ENCODE measurements at regions not wholly inside any gene's neighbourhood (a gene's known extent, or its start where the extent isn't known, plus 50 kb on each side); places are given as distances from the start of the nearest gene placed in this dataset.

DNA sequence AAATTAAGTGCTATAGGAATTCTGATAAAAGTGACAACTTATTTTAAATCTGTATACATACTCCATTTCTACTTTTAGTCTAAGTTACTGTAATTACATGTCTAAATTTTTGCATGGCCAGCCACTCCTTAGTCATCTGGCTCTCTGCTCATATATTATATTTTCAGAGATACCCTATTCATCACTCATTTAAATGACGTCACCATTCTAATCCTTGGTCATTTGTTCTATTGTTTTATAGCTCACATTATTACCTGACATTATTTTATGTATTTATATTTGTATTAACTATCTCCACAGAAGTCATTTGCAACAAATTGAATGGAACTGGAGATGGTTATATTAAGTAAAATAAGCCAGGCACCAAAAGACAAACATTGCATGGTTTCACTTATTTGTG lies 179.6 kb upstream of the CXorf51A start:
- Histone ChIP-seq H3K4me3 (no peak overlapping the region), H3K9me3 (replicated peaks in 1 of 3) (no peaks in the 10 kb centered on the region), H3K27ac (no peak overlapping the region), H3K4me1 (replicated peaks in 1 of 2) (no peaks in the 10 kb centered on the region), H3K27me3 (peaks cover 4% of the 10 kb centered on the region), H3K36me3 (replicated peaks in 1 of 2) (no peaks in the 10 kb centered on the region)
- TF ChIP-seq POLR2A (IDR thresholded peaks at IDR 0.05): no peak
- TF ChIP-seq, protein P1, sequence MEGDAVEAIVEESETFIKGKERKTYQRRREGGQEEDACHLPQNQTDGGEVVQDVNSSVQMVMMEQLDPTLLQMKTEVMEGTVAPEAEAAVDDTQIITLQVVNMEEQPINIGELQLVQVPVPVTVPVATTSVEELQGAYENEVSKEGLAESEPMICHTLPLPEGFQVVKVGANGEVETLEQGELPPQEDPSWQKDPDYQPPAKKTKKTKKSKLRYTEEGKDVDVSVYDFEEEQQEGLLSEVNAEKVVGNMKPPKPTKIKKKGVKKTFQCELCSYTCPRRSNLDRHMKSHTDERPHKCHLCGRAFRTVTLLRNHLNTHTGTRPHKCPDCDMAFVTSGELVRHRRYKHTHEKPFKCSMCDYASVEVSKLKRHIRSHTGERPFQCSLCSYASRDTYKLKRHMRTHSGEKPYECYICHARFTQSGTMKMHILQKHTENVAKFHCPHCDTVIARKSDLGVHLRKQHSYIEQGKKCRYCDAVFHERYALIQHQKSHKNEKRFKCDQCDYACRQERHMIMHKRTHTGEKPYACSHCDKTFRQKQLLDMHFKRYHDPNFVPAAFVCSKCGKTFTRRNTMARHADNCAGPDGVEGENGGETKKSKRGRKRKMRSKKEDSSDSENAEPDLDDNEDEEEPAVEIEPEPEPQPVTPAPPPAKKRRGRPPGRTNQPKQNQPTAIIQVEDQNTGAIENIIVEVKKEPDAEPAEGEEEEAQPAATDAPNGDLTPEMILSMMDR (IDR thresholded peaks at IDR 0.05): no peak
- no peak for DNase-seq
- intact Hi-C loops (cut with DNase I): no loop called here
- WGBS, 4 donors: 46 to 77% (median 51%) methylated on average over 1 of the region's 1 CpG

DNA sequence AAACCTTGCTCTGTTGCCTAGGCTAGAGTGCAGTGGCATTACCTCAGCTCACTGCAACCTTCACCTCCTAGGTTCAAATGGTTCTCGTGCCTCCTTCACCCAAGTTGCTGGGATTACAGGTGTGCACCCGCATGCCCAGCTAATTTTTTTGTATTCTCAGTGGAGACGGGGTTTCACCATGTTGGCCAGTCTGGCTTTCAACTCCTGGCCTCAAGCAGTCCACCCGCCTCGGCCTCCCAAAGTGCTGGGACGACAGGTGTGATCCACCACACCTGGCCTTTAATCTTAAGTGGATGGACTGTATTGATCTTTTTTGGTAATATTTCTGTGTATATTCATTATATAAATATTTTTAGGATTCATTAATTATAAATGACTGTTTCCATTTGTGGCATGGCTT lies 158.7 kb upstream of the CXorf51A start:
- 75 to 94% (median 82%) methylated on average over 6 of the region's 6 CpGs for WGBS, 4 donors
- DNase-seq: no peak
- intact Hi-C loops (cut with DNase I): no loop called here
- Histone ChIP-seq H3K27ac (no peak overlapping the region), H3K36me3 (replicated peaks in 1 of 2) (no peaks in the 10 kb centered on the region), H3K4me3 (no peak overlapping the region), H3K27me3 (no peaks in the 10 kb centered on the region), H3K4me1 (replicated peaks in 1 of 2) (no peaks in the 10 kb centered on the region), H3K9me3 (replicated peaks in 1 of 3) (no peaks in the 10 kb centered on the region)
- TF ChIP-seq, protein P1 (IDR thresholded peaks at IDR 0.05): no peak
- TF ChIP-seq POLR2A (IDR thresholded peaks at IDR 0.05): no peak

DNA sequence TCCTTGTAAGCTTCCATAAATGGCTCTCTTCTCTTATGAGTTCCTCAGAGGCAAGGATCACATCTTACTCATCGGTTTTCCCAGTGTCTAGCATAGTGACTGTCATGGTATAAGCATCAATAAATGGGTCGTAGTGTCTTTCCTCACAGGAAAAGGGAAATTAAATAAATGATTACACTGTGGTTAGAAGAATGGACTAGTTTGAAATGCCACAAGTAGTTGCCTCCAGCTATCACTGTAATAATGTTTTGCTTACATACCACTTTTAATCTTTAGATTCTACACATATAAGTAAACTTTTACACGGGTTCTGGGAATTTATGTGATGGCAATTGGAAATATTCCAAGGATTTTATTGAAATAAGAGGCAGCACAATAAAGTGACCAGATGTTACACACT lies 152.8 kb upstream of the CXorf51A start:
- intact Hi-C loops (cut with DNase I): no loop called here
- no peaks in the 10 kb centered on the region for H3K9me3 ChIP-seq (replicated peaks in 1 of 3)
- WGBS, 4 donors: 43 to 54% (median 47%) methylated on average over 3 of the region's 3 CpGs
- no peak for DNase-seq
- H3K36me3 ChIP-seq (replicated peaks in 1 of 2): no peaks in the 10 kb centered on the region
- H3K4me3 ChIP-seq: no peak overlapping the region
- no peaks in the 10 kb centered on the region for H3K4me1 ChIP-seq (replicated peaks in 1 of 2)
- TF ChIP-seq, protein P1 (IDR thresholded peaks at IDR 0.05): no peak
- TF ChIP-seq POLR2A (IDR thresholded peaks at IDR 0.05): no peak
- no peak overlapping the region for H3K27ac ChIP-seq
- H3K27me3 ChIP-seq: no peaks in the 10 kb centered on the region

DNA sequence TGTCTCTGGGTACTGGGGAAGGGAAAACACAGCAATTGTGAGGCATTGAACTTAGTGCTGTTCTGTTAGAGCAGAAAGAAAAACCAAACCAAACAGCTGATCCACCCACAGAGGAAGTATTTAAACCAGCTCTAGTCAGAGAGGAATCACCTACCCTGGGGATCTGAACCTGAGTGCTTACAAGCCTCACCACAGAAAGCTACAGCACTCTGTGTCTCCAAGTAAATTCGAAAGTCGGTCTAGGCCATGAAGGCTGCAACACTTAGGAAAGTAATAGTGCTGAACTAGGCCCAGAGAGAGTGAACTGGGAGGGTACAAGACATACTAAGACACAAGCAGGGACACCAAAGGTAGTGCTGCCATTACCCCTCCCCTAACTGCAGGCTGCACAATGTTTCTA lies 142.2 kb upstream of the CXorf51A start:
- no peak for TF ChIP-seq POLR2A (IDR thresholded peaks at IDR 0.05)
- TF ChIP-seq, protein P1 (IDR thresholded peaks at IDR 0.05): no peak
- no peak overlapping the region for H3K4me3 ChIP-seq
- H3K27me3 ChIP-seq: no peaks in the 10 kb centered on the region
- no peaks in the 10 kb centered on the region for H3K4me1 ChIP-seq (replicated peaks in 1 of 2)
- H3K9me3 ChIP-seq (replicated peaks in 1 of 3): no peaks in the 10 kb centered on the region
- no peak overlapping the region for H3K27ac ChIP-seq
- intact Hi-C loops (cut with DNase I): no loop called here
- no peaks in the 10 kb centered on the region for H3K36me3 ChIP-seq (replicated peaks in 1 of 2)
- WGBS, 4 donors: 41 to 86% (median 72%) methylated on average over 2 of the region's 2 CpGs
- no peak for DNase-seq

Data from adrenal gland (tissue), 9 donors.